GM12878 (cell line): ENCODE measurements at regions not wholly inside any gene's neighbourhood (a gene's known extent, or its start where the extent isn't known, plus 50 kb on each side); places are given as distances from the start of the nearest gene placed in this dataset.

Experiments
- ATAC-seq: fragments of 200-7000 bp; cut with Tn5 transposase; 3 replicates; pipeline ENCODE4 v1.9.1; 2020; ENCODE audit warnings: mild to moderate bottlenecking, moderate library complexity
- BruUV-seq: library from RNA; stranded (reverse); fragments of 400-500 nt; replicated peaks from 2 replicates; lab custom pipeline; 2021; lab: Mats Ljungman, UMichigan
- CTCF ChIA-PET: fragments of 300-600 bp; sonication (Branson Sonifier 250); formaldehyde crosslinking; extraction: SDS; loops from one replicate; lab custom pipeline; 2021; ENCODE audit warnings: inconsistent platforms; lab: Yijun Ruan, JAX
- POLR2A ChIA-PET: fragments of 350-600 bp; formaldehyde crosslinking; extraction: SDS; loops from one replicate; lab custom pipeline; 2021; ENCODE audit warnings: inconsistent platforms; lab: Charles Lee
- RAD21 ChIA-PET: fragments of 300-600 bp; sonication (Branson Sonifier 250); formaldehyde crosslinking; loops from one replicate; lab custom pipeline; 2023; ENCODE audit warnings: antibody characterized with exemption; ENCODE audit not compliant: unreplicated experiment; lab: Charles Lee
- SMC1A ChIA-PET: fragments of 300-600 bp; sonication (Branson Sonifier 250); formaldehyde crosslinking; loops from one replicate; lab custom pipeline; 2023; ENCODE audit not compliant: unreplicated experiment, uncharacterized antibody; lab: Charles Lee
- DNase-seq: peaks from one replicate; pipeline ENCODE4 v3.0.0-alpha.2; 2011; ENCODE audit warnings: low read depth, low spot score
- FAIRE-seq: peaks from 3 replicates; lab custom pipeline; 2011; peaks lifted over from hg19 to GRCh38; lab: Jason Lieb, UNC
- H2AFZ ChIP-seq: 2 replicates; pipeline ENCODE4 v1.6.0; 2011; ENCODE audit warnings: low read depth, low read length, control low read depth; ENCODE audit not compliant: control insufficient read depth
- H3K27ac ChIP-seq: 2 replicates; pipeline ENCODE4 v1.5.1; 2011; ENCODE audit warnings: control low read depth; ENCODE audit not compliant: control insufficient read depth, insufficient read depth
- H3K27me3 ChIP-seq, 2 experiments: replicated peaks in 1 of 2; 2 replicates each; pipeline versions ENCODE4 v1.6.0 to v1.6.1; 2011; ENCODE audit warnings: low read length in 1 of 2; ENCODE audit not compliant: control insufficient read depth in 2 of 2, insufficient read depth in 2 of 2
- H3K36me3 ChIP-seq, 2 experiments: 2 replicates each; pipeline ENCODE4 v1.5.1; 2011; ENCODE audit warnings: low read length in 1 of 2; ENCODE audit not compliant: control insufficient read depth in 2 of 2, insufficient read depth in 2 of 2
- H3K4me1 ChIP-seq: 2 replicates; pipeline ENCODE4 v1.6.1; 2011; ENCODE audit warnings: mild to moderate bottlenecking, low read length, moderate library complexity, mixed read lengths; ENCODE audit not compliant: control insufficient read depth, insufficient read depth
- H3K4me2 ChIP-seq: 2 replicates; pipeline ENCODE4 v1.6.0; 2011; ENCODE audit warnings: control low read depth; ENCODE audit not compliant: control insufficient read depth, insufficient read depth
- H3K4me3 ChIP-seq: fragments of 200-600 bp; sonication (generic); 2 replicates; pipeline ENCODE4 v1.5.1; 2016
- H3K79me2 ChIP-seq: 2 replicates; pipeline ENCODE4 v1.6.0; 2011; ENCODE audit warnings: low read length; ENCODE audit not compliant: control insufficient read depth, insufficient read depth
- H3K9ac ChIP-seq: 2 replicates; pipeline ENCODE4 v1.8.0; 2011; ENCODE audit warnings: low read length, control low read depth, mixed read lengths; ENCODE audit not compliant: control insufficient read depth, insufficient read depth
- H3K9me3 ChIP-seq: replicated peaks from 3 replicates; pipeline ENCODE4 v1.5.1; 2011; ENCODE audit warnings: mild to moderate bottlenecking, low read length; ENCODE audit not compliant: control insufficient read depth, insufficient read depth
- H4K20me1 ChIP-seq: 2 replicates; pipeline ENCODE4 v1.6.0; 2011; ENCODE audit not compliant: control insufficient read depth, insufficient read depth
- CEBPZ ChIP-seq: fragments of 150-350 bp; IDR thresholded peaks from 2 replicates; pipeline ENCODE4 v1.6.1; 2016; ENCODE audit warnings: low read depth, low read length
- E2F4 ChIP-seq: IDR thresholded peaks from 2 replicates; pipeline ENCODE4 v1.6.1; 2012; ENCODE audit warnings: low read depth, low read length, improper control_type of control experiment
- WGBS: methylation state at CpG from one replicate; pipeline ENCODE4 v1.1.6; 2016; ENCODE audit warnings: low lambda C conversion rate; ENCODE audit not compliant: insufficient replicate concordance, insufficient coverage; ENCODE audit errors: missing lambda C conversion rate; 5-methylcytosine and 5-hydroxymethylcytosine counted together
- in situ Hi-C: fragments of 300-500 bp; cut with MboI; formaldehyde crosslinking; loops from 9 replicates; pipeline ENCODE4 v1.14.3; 2018; ENCODE audit warnings: mixed read lengths
- intact Hi-C: fragments of 100-400 bp; cut with micrococcal nuclease; formaldehyde crosslinking; loops from one replicate; pipeline ENCODE4 v1.14.2; 2022; ENCODE audit not compliant: unreplicated experiment

GRCh38 chr2:105541189-105542050 is 142.6 kb upstream of the FHL2 start (continued):
- no peak for TF ChIP-seq E2F4

- TF ChIP-seq CEBPZ = no peak
- H3K4me1 ChIP-seq = no peaks in the 10 kb centered on the region
- H2AFZ ChIP-seq = no peak overlapping the region
- SMC1A ChIA-PET = no interaction called here
- H3K9ac ChIP-seq = no peak overlapping the region
- POLR2A ChIA-PET = no interaction called here
- CTCF ChIA-PET = no interaction called here
- no peak overlapping the region for H3K4me3 ChIP-seq
- H4K20me1 ChIP-seq = no peaks in the 10 kb centered on the region
- H3K4me2 ChIP-seq = no peak overlapping the region
- no TSS peak for BruUV-seq
- intact Hi-C loops (no loop called here), in situ Hi-C loops (no loop called here)
- WGBS = 0% methylated on average over 2 of the region's 2 CpGs
- no peak for ATAC-seq
- RAD21 ChIA-PET = interaction anchor here (0.8 kb wide), 1 partner anchor 84 kb away, joined by 3 read pairs; no protein-coding TSS in a partner anchor
- H3K27me3 ChIP-seq = peaks cover 1 to 2% of the 10 kb centered on the region in 2 experiments; a peak in 3 of 4 replicates
- no peak for FAIRE-seq
- H3K79me2 ChIP-seq = no peaks in the 10 kb centered on the region
- no peak for DNase-seq
- H3K36me3 ChIP-seq = no peaks in the 10 kb centered on the region
- no peaks in the 10 kb centered on the region for H3K9me3 ChIP-seq
- no peak overlapping the region for H3K27ac ChIP-seq
These were observed 141.8 kb upstream of the FHL2 start for GRCh38 chr2:105540642-105541041.
